BE2C (cell line): ENCODE measurements at regions not wholly inside any gene's neighbourhood (a gene's known extent, or its start where the extent isn't known, plus 50 kb on each side); places are given as distances from the start of the nearest gene placed in this dataset.

ENCODE experiments used
- DNase-seq: peaks from one replicate; pipeline ENCODE4 v3.0.0-alpha.2; 2020
- H3K27me3 ChIP-seq: fragments of 250-450 bp; sonication (Bioruptor Pico); 2 replicates; pipeline ENCODE4 v1.5.1; 2020; ENCODE audit warnings: mild to moderate bottlenecking
- H3K36me3 ChIP-seq: fragments of 250-450 bp; sonication (Bioruptor Pico); 2 replicates; pipeline ENCODE4 v1.5.1; 2020; ENCODE audit warnings: mild to moderate bottlenecking
- H3K4me1 ChIP-seq: fragments of 250-450 bp; sonication (Bioruptor Pico); 2 replicates; pipeline ENCODE4 v1.5.1; 2020
- H3K4me3 ChIP-seq: 2 replicates; pipeline ENCODE4 v1.5.1; 2011; ENCODE audit warnings: low read depth, low read length
- H3K9me3 ChIP-seq: fragments of 250-450 bp; sonication (Bioruptor Pico); 2 replicates; pipeline ENCODE4 v1.5.1; 2020
- CTCF ChIP-seq: IDR thresholded peaks from 2 replicates; pipeline ENCODE4 v1.5.1; 2012; ENCODE audit warnings: mild to moderate bottlenecking, low read depth, low read length

DNA sequence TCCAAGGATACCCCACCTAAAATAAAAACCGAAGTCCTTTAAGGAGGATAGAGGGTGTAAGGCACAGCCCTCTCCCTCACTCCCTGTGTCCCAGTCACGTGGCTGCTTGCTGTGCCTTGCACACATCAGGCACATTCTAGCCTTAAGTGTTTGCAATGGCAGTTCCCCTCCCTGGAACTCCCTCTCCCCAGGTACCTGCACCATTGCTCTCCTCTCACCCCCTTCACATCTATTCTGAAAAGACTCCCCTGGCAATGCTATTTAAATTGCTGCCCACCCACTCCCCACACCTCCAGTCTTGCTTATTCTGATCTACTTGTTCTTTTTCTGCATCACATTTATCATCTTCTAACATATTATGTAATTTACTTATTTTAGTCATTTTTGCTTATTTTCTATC, 91.6 kb upstream of the LNX1 start:
- Histone ChIP-seq H3K9me3 (no peaks in the 10 kb centered on the region), H3K36me3 (no peaks in the 10 kb centered on the region), H3K27me3 (no peaks in the 10 kb centered on the region), H3K4me1 (no peaks in the 10 kb centered on the region), H3K4me3 (no peak overlapping the region)
- TF ChIP-seq CTCF, result no peak
- DNase-seq, result no peak

- Histone ChIP-seq H3K36me3 (no peaks in the 10 kb centered on the region), H3K4me1 (no peaks in the 10 kb centered on the region), H3K9me3 (no peaks in the 10 kb centered on the region), H3K4me3 (no peak overlapping the region), H3K27me3 (no peaks in the 10 kb centered on the region)
- no peak for DNase-seq
- TF ChIP-seq CTCF, result no peak
These were observed 90.9 kb upstream of the LNX1 start for GRCh38 chr4:53682196-53682595.

DNA sequence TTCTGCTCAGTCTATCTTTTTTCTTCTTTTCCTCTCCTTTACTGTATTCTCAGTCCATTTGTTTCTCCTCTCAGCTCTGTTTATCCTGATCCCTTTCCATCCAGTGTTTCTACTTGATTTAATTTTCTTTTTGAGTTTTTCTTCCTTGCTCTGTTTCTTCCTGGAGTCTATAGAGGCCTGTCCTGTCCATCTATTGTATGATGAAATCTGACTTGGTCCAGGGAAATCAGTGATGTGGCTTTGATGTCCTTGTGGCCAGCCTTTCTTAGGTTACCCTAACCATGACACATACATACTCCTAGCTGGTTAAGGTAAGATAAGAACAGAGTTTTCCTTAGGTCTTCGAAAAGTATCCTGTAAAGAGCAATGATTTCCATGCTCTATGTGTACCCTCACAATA, 89.3 kb upstream of the LNX1 start:
- no peak for TF ChIP-seq CTCF
- H3K4me3 ChIP-seq, result no peak overlapping the region
- DNase-seq, result no peak
- H3K9me3 ChIP-seq, result no peaks in the 10 kb centered on the region
- H3K4me1 ChIP-seq, result no peaks in the 10 kb centered on the region
- H3K27me3 ChIP-seq, result no peaks in the 10 kb centered on the region
- H3K36me3 ChIP-seq, result no peaks in the 10 kb centered on the region

DNA sequence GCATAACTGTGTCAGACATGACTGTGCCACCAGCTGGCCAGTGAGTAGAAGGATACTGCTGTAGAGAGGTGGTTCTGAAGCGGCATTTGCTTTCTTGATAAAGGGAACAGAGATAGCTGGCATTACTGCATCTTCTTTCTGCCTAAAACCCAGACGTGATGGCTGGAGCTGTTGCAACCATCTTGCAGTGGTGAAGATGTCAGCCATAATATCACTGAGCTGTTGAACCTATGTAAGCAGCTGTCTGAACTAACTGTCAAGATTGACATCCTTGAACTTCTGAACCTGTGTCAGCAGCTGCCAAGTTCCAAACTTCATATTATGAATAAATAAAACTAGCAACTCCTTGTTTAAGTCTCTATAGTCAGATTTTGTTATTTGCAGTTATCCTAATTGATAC, 88.9 kb upstream of the LNX1 start:
- H3K4me3 ChIP-seq, result no peak overlapping the region
- H3K4me1 ChIP-seq, result no peaks in the 10 kb centered on the region
- no peak for TF ChIP-seq CTCF
- no peak for DNase-seq
- H3K27me3 ChIP-seq, result no peaks in the 10 kb centered on the region
- no peaks in the 10 kb centered on the region for H3K36me3 ChIP-seq
- no peaks in the 10 kb centered on the region for H3K9me3 ChIP-seq

DNA sequence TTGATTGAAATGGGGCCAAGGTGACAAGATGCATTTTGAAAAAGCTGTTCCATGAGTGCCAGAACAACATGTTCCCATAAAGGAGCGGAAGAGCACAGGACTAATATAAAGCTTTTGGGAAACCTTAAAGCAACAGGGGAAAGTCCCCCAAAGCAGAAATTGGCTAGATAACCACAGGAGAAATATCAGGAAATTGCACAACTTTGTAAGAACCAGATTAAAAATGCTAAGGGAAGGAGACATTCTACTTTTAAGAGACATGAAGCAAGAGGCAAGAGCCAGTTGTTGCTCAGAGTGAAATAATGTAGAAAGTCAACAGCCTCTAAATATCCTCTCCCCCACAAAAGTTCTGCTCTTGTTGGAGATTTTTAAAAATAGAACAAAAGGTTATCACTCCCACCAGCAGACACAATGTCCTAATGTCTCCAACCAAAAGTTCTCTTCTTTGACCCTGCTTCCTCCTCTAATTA, 85.2 kb upstream of the LNX1 start:
- TF ChIP-seq CTCF, result no peak
- Histone ChIP-seq H3K9me3 (no peaks in the 10 kb centered on the region), H3K27me3 (no peaks in the 10 kb centered on the region), H3K4me3 (no peak overlapping the region), H3K36me3 (no peaks in the 10 kb centered on the region), H3K4me1 (no peaks in the 10 kb centered on the region; the same call in 1 of the 2 replicates)
- DNase-seq, result no peak

DNA sequence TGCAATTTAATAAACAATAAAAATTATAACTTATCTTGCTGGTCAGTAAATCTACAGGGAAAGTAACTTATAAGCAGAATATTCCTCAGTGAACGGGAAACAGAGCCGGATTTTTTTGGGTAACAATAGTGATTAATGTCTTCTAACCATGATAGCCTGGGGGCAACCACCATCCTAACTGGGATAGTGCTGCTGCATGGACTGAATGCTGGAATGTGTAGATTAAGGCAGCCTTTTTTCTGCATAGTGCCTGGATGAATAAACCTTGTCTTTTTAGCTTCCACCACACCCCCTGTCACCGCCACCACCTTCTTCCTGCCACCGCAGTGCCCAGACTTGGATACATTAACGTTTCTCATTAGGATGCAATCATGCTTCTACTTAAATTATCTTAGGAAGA, 83.6 kb upstream of the LNX1 start:
- no peak overlapping the region for H3K4me3 ChIP-seq
- no peaks in the 10 kb centered on the region; the same call in 1 of the 2 replicates for H3K4me1 ChIP-seq
- DNase-seq, result peak; percentile 14
- H3K9me3 ChIP-seq, result no peaks in the 10 kb centered on the region
- no peaks in the 10 kb centered on the region for H3K36me3 ChIP-seq
- no peak for TF ChIP-seq CTCF
- H3K27me3 ChIP-seq, result no peaks in the 10 kb centered on the region
